GM23338 (cell line): ENCODE measurements at regions not wholly inside any gene's neighbourhood (a gene's known extent, or its start where the extent isn't known, plus 50 kb on each side); places are given as distances from the start of the nearest gene placed in this dataset.

ENCODE experiments used
- ATAC-seq: fragments of 200-7000 bp; cut with Tn5 transposase; 3 replicates; pipeline ENCODE4 v1.9.1; 2020
- DNase-seq: peaks from one replicate; pipeline ENCODE4 v3.0.0-alpha.2; 2015; ENCODE audit warnings: low spot score
- H2AFZ ChIP-seq: fragments of 200-600 bp; sonication (generic); 2 replicates; pipeline ENCODE4 v1.8.0; 2016; ENCODE audit warnings: antibody characterized with exemption, mild to moderate bottlenecking, moderate library complexity
- H3F3A ChIP-seq: fragments of 200-600 bp; sonication (generic); replicated peaks from 2 replicates; pipeline ENCODE4 v1.8.0; 2017; ENCODE audit warnings: antibody characterized with exemption, mixed run types, low read depth
- H3K27ac ChIP-seq: fragments of 200-600 bp; sonication (generic); 2 replicates; pipeline ENCODE4 v1.6.1; 2016; ENCODE audit warnings: low read depth
- H3K27me3 ChIP-seq: fragments of 200-600 bp; sonication (generic); 2 replicates; pipeline ENCODE4 v1.8.0; 2016; ENCODE audit warnings: mild to moderate bottlenecking, mixed run types, moderate library complexity; ENCODE audit not compliant: insufficient read depth
- H3K36me3 ChIP-seq: fragments of 200-600 bp; sonication (generic); 2 replicates; pipeline ENCODE4 v1.8.0; 2016; ENCODE audit warnings: mild to moderate bottlenecking; ENCODE audit not compliant: insufficient read depth
- H3K4me1 ChIP-seq: fragments of 200-600 bp; sonication (generic); 2 replicates; pipeline ENCODE4 v1.8.0; 2016; ENCODE audit warnings: mild to moderate bottlenecking, moderate library complexity; ENCODE audit not compliant: insufficient read depth
- H3K4me2 ChIP-seq: fragments of 200-600 bp; sonication (generic); 2 replicates; pipeline ENCODE4 v1.7.1; 2017; ENCODE audit warnings: mixed run types
- H3K4me3 ChIP-seq: fragments of 200-600 bp; sonication (generic); 2 replicates; pipeline ENCODE4 v1.6.1; 2016; ENCODE audit warnings: mixed run types
- H3K79me2 ChIP-seq: fragments of 200-600 bp; sonication (generic); replicated peaks from 2 replicates; pipeline ENCODE4 v1.8.0; 2017; ENCODE audit warnings: mild to moderate bottlenecking; ENCODE audit not compliant: insufficient read depth
- H3K9me2 ChIP-seq: fragments of 200-600 bp; sonication (generic); 2 replicates; pipeline ENCODE4 v1.8.0; 2017; ENCODE audit not compliant: insufficient read depth
- H4K20me1 ChIP-seq: fragments of 200-600 bp; sonication (generic); replicated peaks from 2 replicates; pipeline ENCODE4 v1.8.0; 2017; ENCODE audit warnings: mild to moderate bottlenecking; ENCODE audit not compliant: insufficient read depth
- H3K27ac Mint-ChIP-seq: 2 replicates; pipeline ENCODE4 v1.8.0; 2020; ENCODE audit warnings: inconsistent platforms, mild to moderate bottlenecking, moderate library complexity, mixed read lengths
- H3K27me3 Mint-ChIP-seq: 3 replicates; pipeline ENCODE4 v1.8.0; 2022; ENCODE audit warnings: low read depth, mild to moderate bottlenecking, moderate library complexity, mixed read lengths, inconsistent platforms; ENCODE audit not compliant: insufficient read depth, poor library complexity
- H3K36me3 Mint-ChIP-seq: 3 replicates; pipeline ENCODE4 v1.8.0; 2021; ENCODE audit warnings: low read depth, mild to moderate bottlenecking, inconsistent platforms, moderate library complexity, mixed read lengths
- H3K4me1 Mint-ChIP-seq: 3 replicates; pipeline ENCODE4 v1.8.0; 2020; ENCODE audit warnings: mild to moderate bottlenecking, inconsistent platforms, mixed read lengths
- H3K4me3 Mint-ChIP-seq: 3 replicates; pipeline ENCODE4 v1.8.0; 2021; ENCODE audit warnings: moderate library complexity, mild to moderate bottlenecking, inconsistent platforms, mixed read lengths
- H3K9me3 Mint-ChIP-seq: 3 replicates; pipeline ENCODE4 v1.8.0; 2020; ENCODE audit warnings: moderate library complexity, mild to moderate bottlenecking, inconsistent platforms, mixed read lengths
- CREB1 ChIP-seq: fragments of 250-450 bp; sonication (Bioruptor Pico); IDR thresholded peaks from 2 replicates; pipeline ENCODE4 v1.5.0; 2020; ENCODE audit warnings: low read depth, mild to moderate bottlenecking, moderate library complexity
- EZH2 ChIP-seq: fragments of 200-600 bp; sonication (generic); IDR thresholded peaks from one replicate; pipeline ENCODE4 v1.8.0; 2017; ENCODE audit warnings: antibody characterized with exemption, mild to moderate bottlenecking, low read depth; ENCODE audit not compliant: unreplicated experiment
- EZH2phosphoT487 ChIP-seq: fragments of 200-600 bp; sonication (generic); IDR thresholded peaks from one replicate; pipeline ENCODE4 v1.8.1; 2018; ENCODE audit warnings: antibody characterized with exemption; ENCODE audit not compliant: unreplicated experiment
- NANOG ChIP-seq: IDR thresholded peaks from 2 replicates; pipeline ENCODE4 v1.6.1; 2016; ENCODE audit warnings: antibody characterized with exemption, borderline replicate concordance
- STAT1 ChIP-seq: IDR thresholded peaks from one replicate; pipeline ENCODE4 v1.6.1; 2016; ENCODE audit warnings: antibody characterized with exemption; ENCODE audit not compliant: unreplicated experiment
- ZNF331 ChIP-seq: fragments of 250-450 bp; sonication (Bioruptor Pico); IDR thresholded peaks from 2 replicates; pipeline ENCODE4 v1.5.0; 2020; ENCODE audit warnings: low read depth, mild to moderate bottlenecking, moderate library complexity
- TF ChIP-seq, protein P1 (sequence below): IDR thresholded peaks from 2 replicates; pipeline ENCODE4 v1.6.1; 2016; ENCODE audit warnings: antibody characterized with exemption
- TF ChIP-seq, protein P2 (sequence below): fragments of 250-450 bp; sonication (Bioruptor Pico); IDR thresholded peaks from 2 replicates; pipeline ENCODE4 v1.5.0; 2020; ENCODE audit warnings: mild to moderate bottlenecking, moderate library complexity

DNA sequence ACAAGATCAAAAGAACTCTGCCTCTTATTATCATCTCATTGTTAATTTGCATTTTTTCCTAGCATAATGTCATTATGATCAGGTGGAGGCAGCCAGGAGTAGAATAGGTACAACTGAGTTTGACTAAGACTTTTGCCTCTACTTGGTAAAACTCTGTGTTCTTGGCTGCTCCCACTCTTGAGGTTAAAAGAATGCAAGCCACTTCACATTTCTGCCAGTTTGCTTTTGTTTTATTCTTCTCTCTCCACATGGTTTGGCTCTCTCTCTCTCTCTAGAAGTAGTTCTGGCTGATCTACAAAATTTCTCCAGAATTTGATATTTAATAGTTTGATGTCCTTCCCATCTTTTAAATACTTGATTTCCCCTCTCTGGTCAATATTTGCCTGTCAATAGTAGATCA, 170.7 kb upstream of the E2F7 start:
- no peak for TF ChIP-seq EZH2
- TF ChIP-seq, protein P1, sequence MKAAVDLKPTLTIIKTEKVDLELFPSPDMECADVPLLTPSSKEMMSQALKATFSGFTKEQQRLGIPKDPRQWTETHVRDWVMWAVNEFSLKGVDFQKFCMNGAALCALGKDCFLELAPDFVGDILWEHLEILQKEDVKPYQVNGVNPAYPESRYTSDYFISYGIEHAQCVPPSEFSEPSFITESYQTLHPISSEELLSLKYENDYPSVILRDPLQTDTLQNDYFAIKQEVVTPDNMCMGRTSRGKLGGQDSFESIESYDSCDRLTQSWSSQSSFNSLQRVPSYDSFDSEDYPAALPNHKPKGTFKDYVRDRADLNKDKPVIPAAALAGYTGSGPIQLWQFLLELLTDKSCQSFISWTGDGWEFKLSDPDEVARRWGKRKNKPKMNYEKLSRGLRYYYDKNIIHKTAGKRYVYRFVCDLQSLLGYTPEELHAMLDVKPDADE, result no peak
- TF ChIP-seq EZH2phosphoT487, result no peak

DNA sequence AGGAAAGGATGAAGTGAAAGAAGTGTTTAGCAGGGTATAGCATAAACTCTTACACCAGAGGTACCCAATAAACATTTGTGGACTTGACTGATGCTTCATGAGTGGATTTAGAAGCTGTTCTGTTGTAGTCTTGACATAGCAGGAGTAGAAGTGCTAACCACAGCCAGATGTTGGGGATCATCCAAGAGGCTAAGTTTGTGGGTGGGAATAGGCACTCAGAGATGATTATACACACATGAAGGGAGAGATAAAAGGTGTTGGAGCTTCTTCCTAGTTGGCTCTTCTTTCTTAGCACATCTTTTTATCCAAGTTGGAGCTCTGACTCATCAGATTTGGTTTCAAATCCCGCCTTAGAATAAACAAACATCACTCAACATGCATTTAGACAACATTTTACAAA, 166.7 kb upstream of the E2F7 start:
- no peak for TF ChIP-seq NANOG
- no peak for TF ChIP-seq EZH2phosphoT487
- no peak overlapping the region; the same call in 1 of the 2 replicates for H3K27ac Mint-ChIP-seq
- H3K4me2 ChIP-seq, result no peak overlapping the region
- H3K36me3 ChIP-seq, result no peaks in the 10 kb centered on the region
- DNase-seq (no peak), ATAC-seq (no peak)
- H3K36me3 Mint-ChIP-seq, result no peaks in the 10 kb centered on the region
- no peaks in the 10 kb centered on the region for H3F3A ChIP-seq
- H3K79me2 ChIP-seq, result no peaks in the 10 kb centered on the region
- H2AFZ ChIP-seq, result peak overlapping the region; percentile 23; the same call in 1 of the 2 replicates
- H3K9me3 Mint-ChIP-seq, result no peaks in the 10 kb centered on the region; the same call in 2 of the 3 replicates
- no peaks in the 10 kb centered on the region for H3K27me3 ChIP-seq
- no peaks in the 10 kb centered on the region for H3K27me3 Mint-ChIP-seq
- no peak overlapping the region for H3K4me3 Mint-ChIP-seq
- no peak overlapping the region for H3K4me3 ChIP-seq
- peaks cover 23% of the 10 kb centered on the region for H3K4me1 Mint-ChIP-seq
- H3K4me1 ChIP-seq, result peaks cover 38% of the 10 kb centered on the region
- H3K9me2 ChIP-seq, result peaks cover 8% of the 10 kb centered on the region
- no peak overlapping the region for H3K27ac ChIP-seq
- H4K20me1 ChIP-seq, result no peaks in the 10 kb centered on the region

More for the DNA sequence above, 170.7 kb upstream of the E2F7 start:
- Histone ChIP-seq H4K20me1 (no peaks in the 10 kb centered on the region), H3K4me1 (peaks cover 37% of the 10 kb centered on the region), H3K79me2 (no peaks in the 10 kb centered on the region), H2AFZ (no peak overlapping the region), H3K4me2 (no peak overlapping the region), H3K9me2 (peaks cover 9% of the 10 kb centered on the region), H3K27me3 (no peaks in the 10 kb centered on the region), H3K36me3 (no peaks in the 10 kb centered on the region), H3K4me3 (no peak overlapping the region), H3F3A (no peaks in the 10 kb centered on the region), H3K27ac (no peak overlapping the region)
- no peak overlapping the region for H3K4me3 Mint-ChIP-seq
- no peaks in the 10 kb centered on the region for H3K27me3 Mint-ChIP-seq
- no peaks in the 10 kb centered on the region for H3K36me3 Mint-ChIP-seq
- peaks cover 21% of the 10 kb centered on the region for H3K4me1 Mint-ChIP-seq
- no peaks in the 10 kb centered on the region; the same call in 2 of the 3 replicates for H3K9me3 Mint-ChIP-seq
- DNase-seq (no peak), ATAC-seq (no peak)
- H3K27ac Mint-ChIP-seq, result no peak overlapping the region

DNA sequence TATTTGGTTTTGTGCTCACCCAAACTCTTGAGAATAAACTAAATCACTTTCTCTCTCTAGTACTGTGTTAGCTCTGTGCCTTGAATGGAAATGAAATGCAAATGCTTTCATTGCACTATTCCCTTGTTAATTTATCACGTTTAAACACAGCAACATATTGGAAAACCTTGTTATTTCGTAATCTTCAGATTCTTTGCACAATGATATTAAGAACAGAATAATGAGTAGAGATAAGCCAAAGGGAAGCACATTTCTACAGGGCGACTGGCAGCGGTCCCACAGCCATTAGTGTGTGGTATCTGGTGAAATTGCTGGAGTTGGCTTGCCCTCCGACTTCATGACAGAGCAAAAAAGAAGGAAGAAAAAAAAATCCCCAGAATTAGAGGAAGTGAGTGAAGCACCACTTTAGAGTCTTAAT, 166.1 kb upstream of the E2F7 start:
- Histone ChIP-seq H4K20me1 (no peaks in the 10 kb centered on the region), H3K4me3 (no peak overlapping the region), H3K79me2 (no peaks in the 10 kb centered on the region), H2AFZ (peak overlapping the region; percentile 43), H3K4me1 (peaks cover 36% of the 10 kb centered on the region), H3K4me2 (no peak overlapping the region), H3K36me3 (no peaks in the 10 kb centered on the region), H3F3A (no peaks in the 10 kb centered on the region), H3K9me2 (peaks cover 3% of the 10 kb centered on the region; the same call in 1 of the 2 replicates), H3K27me3 (no peaks in the 10 kb centered on the region), H3K27ac (no peak overlapping the region)
- Mint-ChIP-seq H3K4me3 (no peak overlapping the region), H3K9me3 (no peaks in the 10 kb centered on the region; the same call in 2 of the 3 replicates), H3K4me1 (peaks cover 23% of the 10 kb centered on the region), H3K36me3 (no peaks in the 10 kb centered on the region), H3K27me3 (no peaks in the 10 kb centered on the region), H3K27ac (peak overlapping the region; percentile 42)
- no peak for DNase-seq
- no peak for ATAC-seq
- TF ChIP-seq ZNF331 (CRISPR knock-in tag) (no peak), EZH2phosphoT487 (no peak), CREB1 (CRISPR knock-in tag) (no peak), NANOG (no peak), STAT1 (no peak)
- TF ChIP-seq, protein P1, result no peak
- TF ChIP-seq, protein P2, sequence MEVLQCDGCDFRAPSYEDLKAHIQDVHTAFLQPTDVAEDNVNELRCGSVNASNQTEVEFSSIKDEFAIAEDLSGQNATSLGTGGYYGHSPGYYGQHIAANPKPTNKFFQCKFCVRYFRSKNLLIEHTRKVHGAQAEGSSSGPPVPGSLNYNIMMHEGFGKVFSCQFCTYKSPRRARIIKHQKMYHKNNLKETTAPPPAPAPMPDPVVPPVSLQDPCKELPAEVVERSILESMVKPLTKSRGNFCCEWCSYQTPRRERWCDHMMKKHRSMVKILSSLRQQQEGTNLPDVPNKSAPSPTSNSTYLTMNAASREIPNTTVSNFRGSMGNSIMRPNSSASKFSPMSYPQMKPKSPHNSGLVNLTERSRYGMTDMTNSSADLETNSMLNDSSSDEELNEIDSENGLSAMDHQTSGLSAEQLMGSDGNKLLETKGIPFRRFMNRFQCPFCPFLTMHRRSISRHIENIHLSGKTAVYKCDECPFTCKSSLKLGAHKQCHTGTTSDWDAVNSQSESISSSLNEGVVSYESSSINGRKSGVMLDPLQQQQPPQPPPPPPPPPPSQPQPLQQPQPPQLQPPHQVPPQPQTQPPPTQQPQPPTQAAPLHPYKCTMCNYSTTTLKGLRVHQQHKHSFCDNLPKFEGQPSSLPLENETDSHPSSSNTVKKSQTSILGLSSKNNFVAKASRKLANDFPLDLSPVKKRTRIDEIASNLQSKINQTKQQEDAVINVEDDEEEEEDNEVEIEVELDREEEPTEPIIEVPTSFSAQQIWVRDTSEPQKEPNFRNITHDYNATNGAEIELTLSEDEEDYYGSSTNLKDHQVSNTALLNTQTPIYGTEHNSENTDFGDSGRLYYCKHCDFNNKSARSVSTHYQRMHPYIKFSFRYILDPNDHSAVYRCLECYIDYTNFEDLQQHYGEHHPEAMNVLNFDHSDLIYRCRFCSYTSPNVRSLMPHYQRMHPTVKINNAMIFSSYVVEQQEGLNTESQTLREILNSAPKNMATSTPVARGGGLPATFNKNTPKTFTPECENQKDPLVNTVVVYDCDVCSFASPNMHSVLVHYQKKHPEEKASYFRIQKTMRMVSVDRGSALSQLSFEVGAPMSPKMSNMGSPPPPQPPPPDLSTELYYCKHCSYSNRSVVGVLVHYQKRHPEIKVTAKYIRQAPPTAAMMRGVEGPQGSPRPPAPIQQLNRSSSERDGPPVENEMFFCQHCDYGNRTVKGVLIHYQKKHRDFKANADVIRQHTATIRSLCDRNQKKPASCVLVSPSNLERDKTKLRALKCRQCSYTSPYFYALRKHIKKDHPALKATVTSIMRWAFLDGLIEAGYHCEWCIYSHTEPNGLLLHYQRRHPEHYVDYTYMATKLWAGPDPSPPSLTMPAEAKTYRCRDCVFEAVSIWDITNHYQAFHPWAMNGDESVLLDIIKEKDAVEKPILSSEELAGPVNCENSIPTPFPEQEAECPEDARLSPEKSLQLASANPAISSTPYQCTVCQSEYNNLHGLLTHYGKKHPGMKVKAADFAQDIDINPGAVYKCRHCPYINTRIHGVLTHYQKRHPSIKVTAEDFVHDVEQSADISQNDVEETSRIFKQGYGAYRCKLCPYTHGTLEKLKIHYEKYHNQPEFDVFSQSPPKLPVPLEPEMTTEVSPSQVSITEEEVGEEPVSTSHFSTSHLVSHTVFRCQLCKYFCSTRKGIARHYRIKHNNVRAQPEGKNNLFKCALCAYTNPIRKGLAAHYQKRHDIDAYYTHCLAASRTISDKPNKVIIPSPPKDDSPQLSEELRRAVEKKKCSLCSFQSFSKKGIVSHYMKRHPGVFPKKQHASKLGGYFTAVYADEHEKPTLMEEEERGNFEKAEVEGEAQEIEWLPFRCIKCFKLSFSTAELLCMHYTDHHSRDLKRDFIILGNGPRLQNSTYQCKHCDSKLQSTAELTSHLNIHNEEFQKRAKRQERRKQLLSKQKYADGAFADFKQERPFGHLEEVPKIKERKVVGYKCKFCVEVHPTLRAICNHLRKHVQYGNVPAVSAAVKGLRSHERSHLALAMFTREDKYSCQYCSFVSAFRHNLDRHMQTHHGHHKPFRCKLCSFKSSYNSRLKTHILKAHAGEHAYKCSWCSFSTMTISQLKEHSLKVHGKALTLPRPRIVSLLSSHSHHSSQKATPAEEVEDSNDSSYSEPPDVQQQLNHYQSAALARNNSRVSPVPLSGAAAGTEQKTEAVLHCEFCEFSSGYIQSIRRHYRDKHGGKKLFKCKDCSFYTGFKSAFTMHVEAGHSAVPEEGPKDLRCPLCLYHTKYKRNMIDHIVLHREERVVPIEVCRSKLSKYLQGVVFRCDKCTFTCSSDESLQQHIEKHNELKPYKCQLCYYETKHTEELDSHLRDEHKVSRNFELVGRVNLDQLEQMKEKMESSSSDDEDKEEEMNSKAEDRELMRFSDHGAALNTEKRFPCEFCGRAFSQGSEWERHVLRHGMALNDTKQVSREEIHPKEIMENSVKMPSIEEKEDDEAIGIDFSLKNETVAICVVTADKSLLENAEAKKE (CRISPR knock-in tag), result no peak
